ENCODE measurements at regions not wholly inside any gene's neighbourhood (a gene's known extent, or its start where the extent isn't known, plus 50 kb on each side); places are given as distances from the start of the nearest gene placed in this dataset.
A peak's percentile ranks its signal among the peaks of the same experiment; 100 is the strongest.

- H3K27ac Mint-ChIP-seq, result peak overlapping the region; percentile 22
- H3K27me3 Mint-ChIP-seq (ENCODE audit: low read depth, poor library complexity), result peaks cover 18% of the 10 kb centered on the region
- H3K9me3 Mint-ChIP-seq, result no peaks in the 10 kb centered on the region
- no peak for TF ChIP-seq CTCF (IDR thresholded peaks at IDR 0.05)
- peaks cover 26% of the 10 kb centered on the region for H3K36me3 Mint-ChIP-seq (ENCODE audit: low read depth)
- peaks cover 17% of the 10 kb centered on the region for H3K4me1 Mint-ChIP-seq
- no peak for DNase-seq
- no peak overlapping the region for H3K4me3 Mint-ChIP-seq
Observed at GRCh38 chr6:150673720-150674346, 74.1 kb downstream of the PLEKHG1 start.

- no peak for DNase-seq
- Mint-ChIP-seq H3K36me3 (ENCODE audit: low read depth) (peaks cover 19% of the 10 kb centered on the region), H3K9me3 (no peaks in the 10 kb centered on the region), H3K4me3 (no peak overlapping the region), H3K4me1 (peaks cover 28% of the 10 kb centered on the region), H3K27me3 (ENCODE audit: low read depth, poor library complexity) (peaks cover 23% of the 10 kb centered on the region), H3K27ac (no peak overlapping the region)
- no peak for TF ChIP-seq CTCF (IDR thresholded peaks at IDR 0.05)
Observed at GRCh38 chr6:150676344-150676743, 76.7 kb downstream of the PLEKHG1 start.

- no peak for TF ChIP-seq CTCF (IDR thresholded peaks at IDR 0.05)
- peaks cover 19% of the 10 kb centered on the region for H3K36me3 Mint-ChIP-seq (ENCODE audit: low read depth)
- H3K27ac Mint-ChIP-seq, result no peak overlapping the region
- DNase-seq, result no peak
- H3K4me1 Mint-ChIP-seq, result peaks cover 33% of the 10 kb centered on the region
- no peak overlapping the region for H3K4me3 Mint-ChIP-seq
- no peaks in the 10 kb centered on the region for H3K9me3 Mint-ChIP-seq
- H3K27me3 Mint-ChIP-seq (ENCODE audit: low read depth, poor library complexity), result peaks cover 22% of the 10 kb centered on the region
Observed at GRCh38 chr6:150676772-150677171, 77.1 kb downstream of the PLEKHG1 start.

GRCh38 chr6:150680510-150680909, 80.8 kb downstream of the PLEKHG1 start:
- no peak for TF ChIP-seq CTCF (IDR thresholded peaks at IDR 0.05)
- DNase-seq, result no peak
- peaks cover 26% of the 10 kb centered on the region for H3K4me1 Mint-ChIP-seq
- H3K9me3 Mint-ChIP-seq, result no peaks in the 10 kb centered on the region
- H3K4me3 Mint-ChIP-seq, result no peak overlapping the region
- H3K27ac Mint-ChIP-seq, result peak overlapping the region; percentile 1
- peaks cover 30% of the 10 kb centered on the region for H3K36me3 Mint-ChIP-seq (ENCODE audit: low read depth)
- peaks cover 16% of the 10 kb centered on the region for H3K27me3 Mint-ChIP-seq (ENCODE audit: low read depth, poor library complexity)

- Mint-ChIP-seq H3K4me1 (peaks cover 32% of the 10 kb centered on the region), H3K9me3 (no peaks in the 10 kb centered on the region), H3K27me3 (ENCODE audit: low read depth, poor library complexity) (peaks cover 11% of the 10 kb centered on the region), H3K36me3 (ENCODE audit: low read depth) (peaks cover 20% of the 10 kb centered on the region), H3K4me3 (no peak overlapping the region), H3K27ac (peak overlapping the region; percentile 34)
- DNase-seq, result no peak
- TF ChIP-seq CTCF (IDR thresholded peaks at IDR 0.05), result no peak
Observed at GRCh38 chr6:150681578-150682395, 82.1 kb downstream of the PLEKHG1 start.
